Uterus (tissue), 3 donors: ENCODE measurements at regions not wholly inside any gene's neighbourhood (a gene's known extent, or its start where the extent isn't known, plus 50 kb on each side); places are given as distances from the start of the nearest gene placed in this dataset.
"Not testable (repeated sequence)": the region's sequence is repeated elsewhere in the genome, so short reads cannot be mapped to it uniquely, and the experiment has no call there.

ENCODE experiments used
- DNase-seq, 2 donors: peaks; one replicate each; pipeline ENCODE4 v3.0.0-alpha.2; 2019 to 2020
- H3K27ac ChIP-seq, 2 donors: fragments of 200-600 bp; sonication (generic); 1 replicate in 1 of 2; 2 replicates in 1 of 2; pipeline ENCODE4 v1.5.1; 2016 to 2018
- H3K27me3 ChIP-seq, 2 donors: fragments of 200-600 bp; sonication (generic); one replicate each; pipeline ENCODE4 v1.5.1; 2018 to 2019; ENCODE audit warnings: control low read depth in 1 of 2
- H3K36me3 ChIP-seq, 2 donors: fragments of 200-600 bp; sonication (generic); one replicate each; pipeline ENCODE4 v1.5.1; 2019; ENCODE audit warnings: control low read depth in 1 of 2
- H3K4me1 ChIP-seq, 2 donors: fragments of 200-600 bp; sonication (generic); one replicate each; pipeline ENCODE4 v1.5.1; 2018 to 2019; ENCODE audit warnings: control low read depth in 1 of 2
- H3K4me3 ChIP-seq, 2 donors: fragments of 200-600 bp; sonication (generic); 1 replicate in 1 of 2; 2 replicates in 1 of 2; pipeline ENCODE4 v1.5.1; 2018 to 2019; ENCODE audit warnings: mild to moderate bottlenecking in 1 of 2
- H3K9me3 ChIP-seq, 2 donors: fragments of 200-600 bp; sonication (generic); one replicate each; pipeline ENCODE4 v1.5.1; 2019; ENCODE audit warnings: control low read depth in 1 of 2
- CTCF ChIP-seq, 4 experiments: fragments of 200-600 bp in 2 of 4; fragments of 450-650 bp in 2 of 4; sonication (generic) in 2 of 4; IDR thresholded peaks; one replicate each; pipeline ENCODE4 v1.5.1; 2016 to 2019; ENCODE audit warnings: antibody characterized with exemption in 4 of 4, mild to moderate bottlenecking in 2 of 4, moderate library complexity in 1 of 4
- POLR2A ChIP-seq, 2 donors: fragments of 450-650 bp; IDR thresholded peaks; one replicate each; pipeline ENCODE4 v1.6.1; 2016; ENCODE audit warnings: antibody characterized with exemption in 2 of 2, mild to moderate bottlenecking in 1 of 2, moderate library complexity in 1 of 2
- intact Hi-C: fragments of 100-400 bp; cut with DNase I; formaldehyde crosslinking; loops from one replicate; pipeline ENCODE4 v1.15.1; 2023; ENCODE audit warnings: low total_unique reads
- donor health status: DM: yes; HTN: yes; CAD: no.

- no peak for TF ChIP-seq POLR2A (IDR thresholded peaks at IDR 0.05)
- no peak for TF ChIP-seq CTCF (IDR thresholded peaks at IDR 0.05)
- H3K27me3 ChIP-seq = no peaks in the 10 kb centered on the region
- no peaks in the 10 kb centered on the region for H3K4me1 ChIP-seq
- no peak overlapping the region for H3K4me3 ChIP-seq
- intact Hi-C loops = no loop called here
- H3K36me3 ChIP-seq = no peaks in the 10 kb centered on the region
- H3K27ac ChIP-seq = no peak overlapping the region
- DNase-seq = no peak
- H3K9me3 ChIP-seq = no peaks in the 10 kb centered on the region
These were observed 160.8 kb downstream of the CEMIP2 start for GRCh38 chr9:71607461-71607881.

- intact Hi-C loops = no loop called here
- TF ChIP-seq POLR2A (IDR thresholded peaks at IDR 0.05) = no peak
- TF ChIP-seq CTCF (IDR thresholded peaks at IDR 0.05) = peak; percentile 41 to 55 (median 49)
- H3K4me3 ChIP-seq = no peak overlapping the region
- H3K9me3 ChIP-seq = no peaks in the 10 kb centered on the region
- no peak overlapping the region for H3K27ac ChIP-seq
- no peaks in the 10 kb centered on the region for H3K27me3 ChIP-seq
- peak; percentile 37 to 48 for DNase-seq
- H3K36me3 ChIP-seq = no peaks in the 10 kb centered on the region
- no peaks in the 10 kb centered on the region for H3K4me1 ChIP-seq
These were observed 163.9 kb downstream of the CEMIP2 start for GRCh38 chr9:71604197-71605063.

GRCh38 chr9:71602652-71603051 is 165.7 kb downstream of the CEMIP2 start:
- no peak overlapping the region for H3K27ac ChIP-seq
- no peaks in the 10 kb centered on the region for H3K9me3 ChIP-seq
- H3K4me3 ChIP-seq = no peak overlapping the region
- no peak for TF ChIP-seq CTCF (IDR thresholded peaks at IDR 0.05)
- no peak for TF ChIP-seq POLR2A (IDR thresholded peaks at IDR 0.05)
- no peaks in the 10 kb centered on the region for H3K4me1 ChIP-seq
- H3K36me3 ChIP-seq = no peaks in the 10 kb centered on the region
- H3K27me3 ChIP-seq = no peaks in the 10 kb centered on the region
- intact Hi-C loops = no loop called here
- DNase-seq = no peak

- H3K9me3 ChIP-seq, intact Hi-C loops, DNase-seq, H3K27ac ChIP-seq, H3K4me3 ChIP-seq, H3K27me3 ChIP-seq, H3K4me1 ChIP-seq, H3K36me3 ChIP-seq: not testable (repeated sequence)
These were observed 172.6 kb downstream of the CEMIP2 start for GRCh38 chr9:71595762-71596161.

- no peaks in the 10 kb centered on the region for H3K9me3 ChIP-seq
- intact Hi-C loops = loop anchor here (5.0 kb wide), 1 partner anchor 197 kb away; no protein-coding TSS in a partner anchor
- H3K36me3 ChIP-seq = no peaks in the 10 kb centered on the region
- no peak for DNase-seq
- H3K4me1 ChIP-seq = no peaks in the 10 kb centered on the region
- no peak overlapping the region for H3K4me3 ChIP-seq
- no peak for TF ChIP-seq CTCF (IDR thresholded peaks at IDR 0.05)
- TF ChIP-seq POLR2A (IDR thresholded peaks at IDR 0.05) = no peak
- no peaks in the 10 kb centered on the region for H3K27me3 ChIP-seq
- no peak overlapping the region for H3K27ac ChIP-seq
These were observed 173.8 kb downstream of the CEMIP2 start for GRCh38 chr9:71594541-71594940.
